ENCODE measurements at regions not wholly inside any gene's neighbourhood (a gene's known extent, or its start where the extent isn't known, plus 50 kb on each side); places are given as distances from the start of the nearest gene placed in this dataset.
"Not testable (repeated sequence)": the region's sequence is repeated elsewhere in the genome, so short reads cannot be mapped to it uniquely, and the experiment has no call there.

GRCh38 chr1:109857702-109858101 lies 52.9 kb upstream of the CSF1 start:
- not testable (repeated sequence) for TF ChIP-seq EP300 (conservative IDR thresholded peaks at IDR 0.05; ENCODE audit: poor library complexity, severe bottlenecking); POLR2AphosphoS5 (IDR thresholded peaks at IDR 0.05)

All from neural cell (in vitro differentiated cells).